Tibial nerve (tissue), 4 donors: ENCODE measurements at regions not wholly inside any gene's neighbourhood (a gene's known extent, or its start where the extent isn't known, plus 50 kb on each side); places are given as distances from the start of the nearest gene placed in this dataset.

Source experiments
- CTCF ChIP-seq, 5 experiments: fragments of 200-600 bp in 3 of 5; fragments of 450-650 bp in 2 of 5; sonication (generic) in 3 of 5; IDR thresholded peaks; one replicate each; pipeline ENCODE4 v1.5.1; 2016 to 2019; ENCODE audit warnings: antibody characterized with exemption in 5 of 5, mild to moderate bottlenecking in 3 of 5, moderate library complexity in 2 of 5
- EP300 ChIP-seq, 2 donors: sonication (generic); formaldehyde crosslinking; IDR thresholded peaks; one replicate each; pipeline ENCODE4 v1.6.1; 2017; ENCODE audit warnings: antibody characterized with exemption in 2 of 2, mild to moderate bottlenecking in 1 of 2

GRCh38 chr3:166177130-166177529 is 339.9 kb upstream of the BCHE start:
- TF ChIP-seq CTCF (IDR thresholded peaks at IDR 0.05) (no peak), EP300 (IDR thresholded peaks at IDR 0.05) (no peak)
